WTC11 (cell line): ENCODE measurements at regions not wholly inside any gene's neighbourhood (a gene's known extent, or its start where the extent isn't known, plus 50 kb on each side); places are given as distances from the start of the nearest gene placed in this dataset.

ENCODE experiments used
- ATAC-seq: fragments of 200-7000 bp; cut with Tn5 transposase; 2 replicates; pipeline ENCODE4 v1.10.0; 2021; ENCODE audit warnings: mild to moderate bottlenecking, moderate library complexity
- CTCF ChIA-PET: fragments of 300-600 bp; sonication (Branson Sonifier 250); formaldehyde crosslinking; loops from one replicate; lab custom pipeline; 2021; ENCODE audit warnings: antibody characterized with exemption; lab: Charles Lee
- POLR2A ChIA-PET: fragments of 350-600 bp; sonication (Branson Sonifier 250); formaldehyde crosslinking; loops from one replicate; lab custom pipeline; 2021; ENCODE audit warnings: antibody characterized with exemption; lab: Charles Lee
- DNase-seq: peaks from one replicate; pipeline ENCODE4 v3.0.0; 2021; ENCODE audit warnings: low spot score
- H3K27ac Mint-ChIP-seq: 2 replicates; pipeline ENCODE4 v1.8.0; 2021; ENCODE audit warnings: mixed read lengths
- H3K27me3 Mint-ChIP-seq: 2 replicates; pipeline ENCODE4 v1.8.0; 2021; ENCODE audit warnings: low read depth, mild to moderate bottlenecking, moderate library complexity, mixed read lengths
- H3K36me3 Mint-ChIP-seq: 2 replicates; pipeline ENCODE4 v1.8.0; 2021; ENCODE audit warnings: mixed read lengths
- H3K4me1 Mint-ChIP-seq: 2 replicates; pipeline ENCODE4 v1.8.0; 2022; ENCODE audit warnings: mixed read lengths
- H3K4me3 Mint-ChIP-seq: 2 replicates; pipeline ENCODE4 v1.8.0; 2021; ENCODE audit warnings: mild to moderate bottlenecking, moderate library complexity, mixed read lengths
- H3K9me3 Mint-ChIP-seq: 2 replicates; pipeline ENCODE4 v1.8.0; 2021; ENCODE audit warnings: mixed read lengths
- CBFB ChIP-seq: sonication (generic); formaldehyde crosslinking; IDR thresholded peaks from 2 replicates; pipeline ENCODE4 v1.8.1; 2022; ENCODE audit warnings: mild to moderate bottlenecking, low read depth, missing genetic modification reagents
- CREB1 ChIP-seq: sonication (generic); formaldehyde crosslinking; IDR thresholded peaks from 2 replicates; pipeline ENCODE4 v1.8.0; 2023; ENCODE audit warnings: mild to moderate bottlenecking, missing genetic modification reagents
- CREM ChIP-seq: sonication (generic); formaldehyde crosslinking; IDR thresholded peaks from 2 replicates; pipeline ENCODE4 v1.8.1; 2022; ENCODE audit warnings: mild to moderate bottlenecking, missing genetic modification reagents, moderate library complexity
- FOXP1 ChIP-seq: sonication (generic); formaldehyde crosslinking; IDR thresholded peaks from 2 replicates; pipeline ENCODE4 v1.8.0; 2022; ENCODE audit warnings: missing genetic modification reagents, mild to moderate bottlenecking, moderate library complexity, borderline replicate concordance
- GRHL2 ChIP-seq: fragments of 250-450 bp; sonication (Bioruptor Pico); IDR thresholded peaks from 2 replicates; pipeline ENCODE4 v1.8.0; 2022; ENCODE audit warnings: mild to moderate bottlenecking, moderate library complexity; ENCODE audit not compliant: insufficient replicate concordance, severe bottlenecking
- HMGA2 ChIP-seq: fragments of 250-450 bp; sonication (Bioruptor Pico); IDR thresholded peaks from 2 replicates; pipeline ENCODE4 v1.4.0; 2021; ENCODE audit warnings: mild to moderate bottlenecking, moderate library complexity
- IRF2 ChIP-seq: sonication (generic); formaldehyde crosslinking; IDR thresholded peaks from 2 replicates; pipeline ENCODE4 v1.8.0; 2022; ENCODE audit warnings: low read depth, missing genetic modification reagents, borderline replicate concordance
- KAT7 ChIP-seq: sonication (generic); formaldehyde crosslinking; IDR thresholded peaks from 2 replicates; pipeline ENCODE4 v1.8.1; 2023; ENCODE audit warnings: missing genetic modification reagents, mild to moderate bottlenecking, borderline replicate concordance
- NFATC4 ChIP-seq: fragments of 250-450 bp; sonication (Bioruptor Pico); IDR thresholded peaks from 2 replicates; pipeline ENCODE4 v1.9.0; 2021; ENCODE audit warnings: mild to moderate bottlenecking
- OVOL2 ChIP-seq: fragments of 250-450 bp; sonication (Bioruptor Pico); IDR thresholded peaks from 2 replicates; pipeline ENCODE4 v1.9.0; 2021; ENCODE audit warnings: mild to moderate bottlenecking, borderline replicate concordance
- SMAD3 ChIP-seq: sonication (generic); formaldehyde crosslinking; IDR thresholded peaks from 2 replicates; pipeline ENCODE4 v1.8.0; 2022; ENCODE audit warnings: missing genetic modification reagents, mild to moderate bottlenecking, borderline replicate concordance
- SP1 ChIP-seq: sonication (generic); formaldehyde crosslinking; conservative IDR thresholded peaks from 2 replicates; pipeline ENCODE4 v1.8.1; 2022; ENCODE audit warnings: missing genetic modification reagents
- TCF7 ChIP-seq: sonication (generic); formaldehyde crosslinking; IDR thresholded peaks from 2 replicates; pipeline ENCODE4 v1.8.0; 2022; ENCODE audit warnings: mild to moderate bottlenecking, low read depth, missing genetic modification reagents, moderate library complexity
- TEAD4 ChIP-seq: sonication (generic); formaldehyde crosslinking; IDR thresholded peaks from 2 replicates; pipeline ENCODE4 v1.8.0; 2022; ENCODE audit warnings: mild to moderate bottlenecking, missing genetic modification reagents
- ZNF121 ChIP-seq: sonication (generic); formaldehyde crosslinking; IDR thresholded peaks from 2 replicates; pipeline ENCODE4 v1.8.0; 2023; ENCODE audit warnings: missing genetic modification reagents
- ZNF138 ChIP-seq: sonication (generic); formaldehyde crosslinking; conservative IDR thresholded peaks from 2 replicates; pipeline ENCODE4 v1.8.1; 2022; ENCODE audit warnings: mild to moderate bottlenecking, moderate library complexity, missing genetic modification reagents
- ZNF317 ChIP-seq: sonication (generic); formaldehyde crosslinking; IDR thresholded peaks from 2 replicates; pipeline ENCODE4 v1.8.1; 2023; ENCODE audit warnings: low read depth, mild to moderate bottlenecking, moderate library complexity, missing genetic modification reagents, borderline replicate concordance
- ZNF396 ChIP-seq: fragments of 250-450 bp; sonication (Bioruptor Pico); IDR thresholded peaks from 2 replicates; pipeline ENCODE4 v1.8.0; 2021; ENCODE audit warnings: mild to moderate bottlenecking, moderate library complexity, borderline replicate concordance
- ZNF671 ChIP-seq: fragments of 250-450 bp; sonication (Bioruptor Pico); IDR thresholded peaks from 2 replicates; pipeline ENCODE4 v1.8.0; 2021; ENCODE audit warnings: mild to moderate bottlenecking
- TF ChIP-seq, protein P1 (sequence below): fragments of 250-450 bp; sonication (Bioruptor Pico); conservative IDR thresholded peaks from 2 replicates; pipeline ENCODE4 v1.9.0; 2021; ENCODE audit warnings: mild to moderate bottlenecking
- TF ChIP-seq, protein P2 (sequence below): sonication (generic); formaldehyde crosslinking; IDR thresholded peaks from 2 replicates; pipeline ENCODE4 v1.8.1; 2022; ENCODE audit warnings: low read depth, missing genetic modification reagents, borderline replicate concordance
- TF ChIP-seq, protein P3 (sequence below): fragments of 250-450 bp; sonication (Bioruptor Pico); IDR thresholded peaks from 2 replicates; pipeline ENCODE4 v1.9.0; 2021; ENCODE audit warnings: moderate library complexity, mild to moderate bottlenecking, inconsistent platforms, borderline replicate concordance
- TF ChIP-seq, protein P4 (sequence below): sonication (generic); formaldehyde crosslinking; IDR thresholded peaks from 2 replicates; pipeline ENCODE4 v1.8.1; 2023; ENCODE audit warnings: mild to moderate bottlenecking, moderate library complexity, missing genetic modification reagents
- TF ChIP-seq, protein P5 (sequence below): sonication (generic); formaldehyde crosslinking; IDR thresholded peaks from 2 replicates; pipeline ENCODE4 v1.8.0; 2022; ENCODE audit warnings: mild to moderate bottlenecking, missing genetic modification reagents
- TF ChIP-seq, protein P6 (sequence below): sonication (generic); formaldehyde crosslinking; IDR thresholded peaks from 2 replicates; pipeline ENCODE4 v1.8.0; 2023; ENCODE audit warnings: mild to moderate bottlenecking, missing genetic modification reagents
- TF ChIP-seq, protein P7 (sequence below): sonication (generic); formaldehyde crosslinking; IDR thresholded peaks from 2 replicates; pipeline ENCODE4 v1.8.0; 2023; ENCODE audit warnings: missing genetic modification reagents

DNA sequence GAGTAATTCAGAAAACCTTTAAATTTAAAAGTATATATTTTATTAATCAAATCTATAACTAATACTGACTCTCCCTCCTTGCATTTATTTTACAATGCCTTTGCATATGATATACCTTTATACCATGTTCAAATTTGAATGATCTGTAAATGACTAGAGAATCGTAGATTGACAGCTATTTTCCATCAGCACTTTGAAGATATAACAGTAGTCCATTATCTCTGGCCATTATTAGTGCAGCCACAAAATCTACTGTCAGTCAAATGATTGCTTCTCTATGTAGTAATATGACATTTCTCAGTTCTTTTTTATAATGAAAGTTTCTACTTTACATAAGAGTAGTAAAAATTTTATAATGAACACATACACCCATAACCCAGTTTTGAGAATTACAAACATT lies 1054.8 kb upstream of the B3GALT2 start:
- TF ChIP-seq KAT7 (CRISPR knock-in tag) (no peak), SP1 (CRISPR knock-in tag) (no peak), NFATC4 (CRISPR knock-in tag) (no peak), ZNF396 (CRISPR knock-in tag) (no peak), HMGA2 (CRISPR knock-in tag) (no peak), TEAD4 (CRISPR knock-in tag) (no peak), IRF2 (no peak), ZNF138 (no peak)
- TF ChIP-seq, protein P1, sequence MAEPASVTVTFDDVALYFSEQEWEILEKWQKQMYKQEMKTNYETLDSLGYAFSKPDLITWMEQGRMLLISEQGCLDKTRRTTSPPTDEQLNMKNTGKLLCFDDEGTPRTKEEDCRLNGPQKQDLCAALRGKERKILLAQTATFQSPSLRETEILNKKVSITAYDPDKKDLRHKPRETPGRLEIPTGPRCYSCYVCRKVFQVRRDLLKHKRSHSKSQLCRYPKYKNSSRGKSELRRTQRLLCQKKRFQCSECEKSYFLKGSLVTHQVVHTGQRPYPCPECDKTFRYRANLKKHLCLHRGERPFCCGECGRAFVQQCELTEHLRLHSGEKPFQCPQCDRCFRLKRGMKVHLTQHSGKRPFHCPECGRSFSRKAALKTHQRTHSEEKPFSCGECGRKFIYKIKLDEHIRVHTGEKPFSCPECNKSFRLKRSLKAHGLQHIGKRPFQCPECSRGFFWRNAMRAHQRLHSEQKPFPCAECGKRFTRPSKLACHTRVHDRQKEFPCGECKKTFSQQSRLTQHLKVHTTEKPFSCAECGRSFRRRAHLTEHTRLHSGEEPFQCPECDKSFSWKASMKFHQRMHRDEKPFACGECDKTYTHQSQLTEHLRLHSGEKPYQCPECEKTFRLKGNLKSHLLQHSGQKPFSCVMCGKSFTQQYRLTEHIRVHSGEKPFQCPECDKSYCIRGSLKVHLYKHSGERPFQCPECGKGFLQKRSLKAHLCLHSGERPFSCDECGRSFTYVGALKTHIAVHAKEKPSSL (CRISPR knock-in tag): no peak
- TF ChIP-seq, protein P2, sequence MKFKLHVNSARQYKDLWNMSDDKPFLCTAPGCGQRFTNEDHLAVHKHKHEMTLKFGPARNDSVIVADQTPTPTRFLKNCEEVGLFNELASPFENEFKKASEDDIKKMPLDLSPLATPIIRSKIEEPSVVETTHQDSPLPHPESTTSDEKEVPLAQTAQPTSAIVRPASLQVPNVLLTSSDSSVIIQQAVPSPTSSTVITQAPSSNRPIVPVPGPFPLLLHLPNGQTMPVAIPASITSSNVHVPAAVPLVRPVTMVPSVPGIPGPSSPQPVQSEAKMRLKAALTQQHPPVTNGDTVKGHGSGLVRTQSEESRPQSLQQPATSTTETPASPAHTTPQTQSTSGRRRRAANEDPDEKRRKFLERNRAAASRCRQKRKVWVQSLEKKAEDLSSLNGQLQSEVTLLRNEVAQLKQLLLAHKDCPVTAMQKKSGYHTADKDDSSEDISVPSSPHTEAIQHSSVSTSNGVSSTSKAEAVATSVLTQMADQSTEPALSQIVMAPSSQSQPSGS (CRISPR knock-in tag): no peak
- TF ChIP-seq, protein P3, sequence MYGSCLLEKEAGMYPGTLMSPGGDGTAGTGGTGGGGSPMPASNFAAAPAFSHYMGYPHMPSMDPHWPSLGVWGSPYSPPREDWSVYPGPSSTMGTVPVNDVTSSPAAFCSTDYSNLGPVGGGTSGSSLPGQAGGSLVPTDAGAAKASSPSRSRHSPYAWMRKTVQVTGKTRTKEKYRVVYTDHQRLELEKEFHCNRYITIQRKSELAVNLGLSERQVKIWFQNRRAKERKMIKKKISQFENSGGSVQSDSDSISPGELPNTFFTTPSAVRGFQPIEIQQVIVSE (CRISPR knock-in tag): no peak
- TF ChIP-seq, protein P4, sequence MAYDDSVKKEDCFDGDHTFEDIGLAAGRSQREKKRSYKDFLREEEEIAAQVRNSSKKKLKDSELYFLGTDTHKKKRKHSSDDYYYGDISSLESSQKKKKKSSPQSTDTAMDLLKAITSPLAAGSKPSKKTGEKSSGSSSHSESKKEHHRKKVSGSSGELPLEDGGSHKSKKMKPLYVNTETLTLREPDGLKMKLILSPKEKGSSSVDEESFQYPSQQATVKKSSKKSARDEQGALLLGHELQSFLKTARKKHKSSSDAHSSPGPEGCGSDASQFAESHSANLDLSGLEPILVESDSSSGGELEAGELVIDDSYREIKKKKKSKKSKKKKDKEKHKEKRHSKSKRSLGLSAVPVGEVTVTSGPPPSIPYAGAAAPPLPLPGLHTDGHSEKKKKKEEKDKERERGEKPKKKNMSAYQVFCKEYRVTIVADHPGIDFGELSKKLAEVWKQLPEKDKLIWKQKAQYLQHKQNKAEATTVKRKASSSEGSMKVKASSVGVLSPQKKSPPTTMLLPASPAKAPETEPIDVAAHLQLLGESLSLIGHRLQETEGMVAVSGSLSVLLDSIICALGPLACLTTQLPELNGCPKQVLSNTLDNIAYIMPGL (CRISPR knock-in tag): no peak
- CTCF ChIA-PET: no interaction called here

DNA sequence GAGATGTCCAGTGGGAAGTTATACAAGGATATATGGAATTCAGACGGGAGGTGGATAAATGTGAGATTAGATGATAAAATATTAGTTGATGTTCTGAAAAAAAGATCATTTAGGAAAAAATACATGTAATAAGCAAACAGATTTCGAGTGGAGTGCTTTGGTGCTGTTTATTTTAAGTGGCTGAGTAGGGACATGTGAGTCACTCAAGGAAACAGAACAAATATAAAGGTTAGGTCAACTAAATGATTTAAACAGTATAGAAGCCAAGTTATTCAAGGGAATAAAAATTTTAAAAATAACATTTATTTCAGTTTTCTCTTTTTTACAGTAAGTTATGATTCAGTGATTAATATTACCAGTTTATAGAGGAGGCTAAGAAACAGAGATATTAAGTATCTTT lies 1046.7 kb upstream of the B3GALT2 start:
- Mint-ChIP-seq H3K36me3 (no peaks in the 10 kb centered on the region), H3K27me3 (no peaks in the 10 kb centered on the region), H3K4me1 (no peaks in the 10 kb centered on the region), H3K4me3 (no peak overlapping the region), H3K9me3 (no peaks in the 10 kb centered on the region), H3K27ac (no peak overlapping the region)
- ATAC-seq (no peak), DNase-seq (no peak)
- POLR2A ChIA-PET: no interaction called here
- no peak for TF ChIP-seq ZNF671
- TF ChIP-seq FOXP1 (CRISPR knock-in tag): no peak
- no peak for TF ChIP-seq TCF7
- TF ChIP-seq GRHL2 (CRISPR knock-in tag): no peak
- no peak for TF ChIP-seq SMAD3 (CRISPR knock-in tag)
- TF ChIP-seq CREB1: no peak
- no peak for TF ChIP-seq CBFB
- no peak for TF ChIP-seq CREM (CRISPR knock-in tag)
- TF ChIP-seq ZNF317 (CRISPR knock-in tag): no peak
- no peak for TF ChIP-seq ZNF121
- TF ChIP-seq, protein P5, sequence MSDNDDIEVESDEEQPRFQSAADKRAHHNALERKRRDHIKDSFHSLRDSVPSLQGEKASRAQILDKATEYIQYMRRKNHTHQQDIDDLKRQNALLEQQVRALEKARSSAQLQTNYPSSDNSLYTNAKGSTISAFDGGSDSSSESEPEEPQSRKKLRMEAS: no peak
- TF ChIP-seq KAT7 (CRISPR knock-in tag): no peak
- TF ChIP-seq, protein P6, sequence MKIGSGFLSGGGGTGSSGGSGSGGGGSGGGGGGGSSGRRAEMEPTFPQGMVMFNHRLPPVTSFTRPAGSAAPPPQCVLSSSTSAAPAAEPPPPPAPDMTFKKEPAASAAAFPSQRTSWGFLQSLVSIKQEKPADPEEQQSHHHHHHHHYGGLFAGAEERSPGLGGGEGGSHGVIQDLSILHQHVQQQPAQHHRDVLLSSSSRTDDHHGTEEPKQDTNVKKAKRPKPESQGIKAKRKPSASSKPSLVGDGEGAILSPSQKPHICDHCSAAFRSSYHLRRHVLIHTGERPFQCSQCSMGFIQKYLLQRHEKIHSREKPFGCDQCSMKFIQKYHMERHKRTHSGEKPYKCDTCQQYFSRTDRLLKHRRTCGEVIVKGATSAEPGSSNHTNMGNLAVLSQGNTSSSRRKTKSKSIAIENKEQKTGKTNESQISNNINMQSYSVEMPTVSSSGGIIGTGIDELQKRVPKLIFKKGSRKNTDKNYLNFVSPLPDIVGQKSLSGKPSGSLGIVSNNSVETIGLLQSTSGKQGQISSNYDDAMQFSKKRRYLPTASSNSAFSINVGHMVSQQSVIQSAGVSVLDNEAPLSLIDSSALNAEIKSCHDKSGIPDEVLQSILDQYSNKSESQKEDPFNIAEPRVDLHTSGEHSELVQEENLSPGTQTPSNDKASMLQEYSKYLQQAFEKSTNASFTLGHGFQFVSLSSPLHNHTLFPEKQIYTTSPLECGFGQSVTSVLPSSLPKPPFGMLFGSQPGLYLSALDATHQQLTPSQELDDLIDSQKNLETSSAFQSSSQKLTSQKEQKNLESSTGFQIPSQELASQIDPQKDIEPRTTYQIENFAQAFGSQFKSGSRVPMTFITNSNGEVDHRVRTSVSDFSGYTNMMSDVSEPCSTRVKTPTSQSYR (CRISPR knock-in tag): no peak
- TF ChIP-seq, protein P7, sequence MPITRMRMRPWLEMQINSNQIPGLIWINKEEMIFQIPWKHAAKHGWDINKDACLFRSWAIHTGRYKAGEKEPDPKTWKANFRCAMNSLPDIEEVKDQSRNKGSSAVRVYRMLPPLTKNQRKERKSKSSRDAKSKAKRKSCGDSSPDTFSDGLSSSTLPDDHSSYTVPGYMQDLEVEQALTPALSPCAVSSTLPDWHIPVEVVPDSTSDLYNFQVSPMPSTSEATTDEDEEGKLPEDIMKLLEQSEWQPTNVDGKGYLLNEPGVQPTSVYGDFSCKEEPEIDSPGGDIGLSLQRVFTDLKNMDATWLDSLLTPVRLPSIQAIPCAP: no peak
- no peak for TF ChIP-seq OVOL2 (CRISPR knock-in tag)
- CTCF ChIA-PET: no interaction called here

More for the DNA sequence above, 1054.8 kb upstream of the B3GALT2 start:
- H3K27me3 Mint-ChIP-seq: no peaks in the 10 kb centered on the region
- no peak for ATAC-seq
- H3K27ac Mint-ChIP-seq: no peak overlapping the region
- H3K9me3 Mint-ChIP-seq: peaks cover 2% of the 10 kb centered on the region; the same call in 1 of the 2 replicates
- DNase-seq: no peak
- POLR2A ChIA-PET: no interaction called here
- H3K36me3 Mint-ChIP-seq: no peaks in the 10 kb centered on the region
- no peak overlapping the region for H3K4me3 Mint-ChIP-seq
- no peaks in the 10 kb centered on the region for H3K4me1 Mint-ChIP-seq
